Hepatocyte (in vitro differentiated cells): ENCODE measurements at regions not wholly inside any gene's neighbourhood (a gene's known extent, or its start where the extent isn't known, plus 50 kb on each side); places are given as distances from the start of the nearest gene placed in this dataset.

ENCODE experiments used
- DNase-seq: peaks from one replicate; pipeline ENCODE4 v3.0.0-alpha.2; 2016; ENCODE audit warnings: low spot score
- H2AFZ ChIP-seq: fragments of 200-600 bp; sonication (generic); 2 replicates; pipeline ENCODE4 v1.6.0; 2016; ENCODE audit warnings: antibody characterized with exemption, mild to moderate bottlenecking
- H3K27ac ChIP-seq: fragments of 200-600 bp; sonication (generic); 2 replicates; pipeline ENCODE4 v1.5.1; 2016; ENCODE audit warnings: mild to moderate bottlenecking
- H3K27me3 ChIP-seq: fragments of 200-600 bp; sonication (generic); 2 replicates; pipeline ENCODE4 v1.6.1; 2016
- H3K36me3 ChIP-seq: fragments of 200-600 bp; sonication (generic); replicated peaks from 2 replicates; pipeline ENCODE4 v1.5.1; 2016; ENCODE audit warnings: low read depth; ENCODE audit not compliant: insufficient read depth
- H3K4me1 ChIP-seq: fragments of 200-600 bp; sonication (generic); 2 replicates; pipeline ENCODE4 v1.5.1; 2016; ENCODE audit warnings: mild to moderate bottlenecking, moderate library complexity; ENCODE audit not compliant: insufficient read depth
- H3K4me2 ChIP-seq: fragments of 200-600 bp; sonication (generic); 2 replicates; pipeline ENCODE4 v1.6.0; 2016
- H3K4me3 ChIP-seq: fragments of 200-600 bp; sonication (generic); 2 replicates; pipeline ENCODE4 v1.5.1; 2016; ENCODE audit warnings: mild to moderate bottlenecking
- H3K79me2 ChIP-seq: fragments of 200-600 bp; sonication (generic); 2 replicates; pipeline ENCODE4 v1.6.0; 2017; ENCODE audit warnings: mild to moderate bottlenecking
- H3K9me2 ChIP-seq: fragments of 200-600 bp; sonication (generic); replicated peaks from 2 replicates; pipeline ENCODE4 v1.6.0; 2017; ENCODE audit warnings: mild to moderate bottlenecking; ENCODE audit not compliant: insufficient read depth
- H3K9me3 ChIP-seq: fragments of 200-600 bp; sonication (generic); 2 replicates; pipeline ENCODE4 v1.5.1; 2016; ENCODE audit warnings: low read depth, mild to moderate bottlenecking
- H4K20me1 ChIP-seq: fragments of 200-600 bp; sonication (generic); 2 replicates; pipeline ENCODE4 v1.6.0; 2016; ENCODE audit warnings: mild to moderate bottlenecking; ENCODE audit not compliant: insufficient read depth, poor library complexity, severe bottlenecking
- CTCF ChIP-seq: fragments of 200-600 bp; sonication (generic); IDR thresholded peaks from 2 replicates; pipeline ENCODE4 v1.5.1; 2016; ENCODE audit warnings: antibody characterized with exemption, mild to moderate bottlenecking; ENCODE audit not compliant: poor library complexity
- EZH2 ChIP-seq: fragments of 200-600 bp; sonication (generic); IDR thresholded peaks from 2 replicates; pipeline ENCODE4 v1.6.1; 2016; ENCODE audit warnings: antibody characterized with exemption, mild to moderate bottlenecking, borderline replicate concordance
- EZH2phosphoT487 ChIP-seq: fragments of 200-600 bp; sonication (generic); IDR thresholded peaks from one replicate; pipeline ENCODE4 v1.6.1; 2018; ENCODE audit warnings: antibody characterized with exemption, mild to moderate bottlenecking, low read depth, moderate library complexity; ENCODE audit not compliant: unreplicated experiment, severe bottlenecking
- WGBS: methylation state at CpG from one replicate; pipeline ENCODE4 v1.1.6; 2016; ENCODE audit warnings: low lambda C conversion rate; ENCODE audit errors: missing lambda C conversion rate; 5-methylcytosine and 5-hydroxymethylcytosine counted together

- H3K4me3 ChIP-seq: no peak overlapping the region
- no peak overlapping the region for H3K27ac ChIP-seq
- no peak overlapping the region for H3K4me2 ChIP-seq
- DNase-seq: no peak
- TF ChIP-seq EZH2phosphoT487 (no peak), EZH2 (no peak), CTCF (no peak)
- H3K9me2 ChIP-seq: no peaks in the 10 kb centered on the region
- 74% methylated on average over 8 of the region's 8 CpGs for WGBS
- H3K4me1 ChIP-seq: peaks cover 5% of the 10 kb centered on the region
- no peaks in the 10 kb centered on the region for H4K20me1 ChIP-seq
- no peaks in the 10 kb centered on the region for H3K79me2 ChIP-seq
- H3K36me3 ChIP-seq: no peaks in the 10 kb centered on the region
- H2AFZ ChIP-seq: no peak overlapping the region
- H3K27me3 ChIP-seq: no peaks in the 10 kb centered on the region
- H3K9me3 ChIP-seq: no peaks in the 10 kb centered on the region
Measured at GRCh38 chr3:101170062-101170771, 150.2 kb downstream of the IMPG2 start.

DNA sequence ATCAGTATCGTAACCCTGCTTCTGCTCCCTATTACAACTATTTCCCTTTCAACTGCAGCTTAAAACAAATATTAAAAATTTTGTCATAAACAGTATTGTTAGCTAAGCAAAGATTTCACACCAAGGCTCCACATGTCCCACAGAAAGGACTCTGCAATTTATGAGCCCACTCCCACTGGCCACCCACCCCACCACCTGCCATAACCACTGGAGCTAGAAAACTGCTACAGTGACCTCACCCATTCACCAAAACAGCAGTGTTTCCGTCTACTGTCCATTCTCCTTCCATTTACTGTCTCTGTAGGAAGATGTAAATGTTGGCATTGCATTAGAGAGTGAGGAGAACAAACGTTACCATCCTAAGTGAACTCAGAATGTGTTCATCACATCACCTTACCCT is 150.9 kb downstream of the IMPG2 start:
- no peak for DNase-seq
- Histone ChIP-seq H3K27ac (no peak overlapping the region), H4K20me1 (no peaks in the 10 kb centered on the region), H3K9me2 (no peaks in the 10 kb centered on the region), H2AFZ (no peak overlapping the region), H3K79me2 (no peaks in the 10 kb centered on the region), H3K9me3 (no peaks in the 10 kb centered on the region), H3K4me2 (no peak overlapping the region), H3K27me3 (no peaks in the 10 kb centered on the region), H3K4me1 (peaks cover 5% of the 10 kb centered on the region), H3K4me3 (no peak overlapping the region), H3K36me3 (no peaks in the 10 kb centered on the region)
- no peak for TF ChIP-seq CTCF
- TF ChIP-seq EZH2: no peak
- no peak for TF ChIP-seq EZH2phosphoT487
- 82% methylated on average over 3 of the region's 3 CpGs for WGBS

GRCh38 chr3:101167376-101167775 is 153.0 kb downstream of the IMPG2 start:
- Histone ChIP-seq H3K36me3 (no peaks in the 10 kb centered on the region), H3K4me2 (no peak overlapping the region), H3K79me2 (no peaks in the 10 kb centered on the region), H4K20me1 (no peaks in the 10 kb centered on the region), H3K4me1 (peaks cover 5% of the 10 kb centered on the region), H2AFZ (no peak overlapping the region), H3K4me3 (no peak overlapping the region), H3K27me3 (no peaks in the 10 kb centered on the region), H3K27ac (no peak overlapping the region), H3K9me2 (no peaks in the 10 kb centered on the region), H3K9me3 (no peaks in the 10 kb centered on the region)
- DNase-seq: no peak
- TF ChIP-seq EZH2 (no peak), EZH2phosphoT487 (no peak), CTCF (no peak)
- 93% methylated on average over 2 of the region's 2 CpGs for WGBS

GRCh38 chr3:101166150-101166549 is 154.2 kb downstream of the IMPG2 start:
- Histone ChIP-seq H3K4me3 (no peak overlapping the region), H3K9me2 (no peaks in the 10 kb centered on the region), H4K20me1 (no peaks in the 10 kb centered on the region), H2AFZ (no peak overlapping the region), H3K27ac (no peak overlapping the region), H3K4me2 (no peak overlapping the region), H3K79me2 (no peaks in the 10 kb centered on the region), H3K27me3 (no peaks in the 10 kb centered on the region), H3K36me3 (no peaks in the 10 kb centered on the region), H3K4me1 (peaks cover 5% of the 10 kb centered on the region), H3K9me3 (no peaks in the 10 kb centered on the region)
- TF ChIP-seq CTCF (no peak), EZH2 (no peak), EZH2phosphoT487 (no peak)
- WGBS: 94% methylated on average over 2 of the region's 2 CpGs
- no peak for DNase-seq
